K562 (cell line): ENCODE measurements at regions not wholly inside any gene's neighbourhood (a gene's known extent, or its start where the extent isn't known, plus 50 kb on each side); places are given as distances from the start of the nearest gene placed in this dataset.

ENCODE experiments used
- POLR2AphosphoS5 ChIP-seq: IDR thresholded peaks from 2 replicates; pipeline ENCODE4 v1.6.1; 2011; ENCODE audit warnings: mild to moderate bottlenecking, low read depth, low read length, moderate library complexity; ENCODE audit not compliant: control insufficient read depth, insufficient read depth
- RAD21 ChIP-seq, 2 experiments: fragments of 250-450 bp in 1 of 2; fragments of 450-650 bp in 1 of 2; sonication (Bioruptor Pico) in 1 of 2; formaldehyde crosslinking in 1 of 2; IDR thresholded peaks in 1 of 2; conservative IDR thresholded peaks in 1 of 2; 2 replicates each; pipeline versions ENCODE4 v1.4.0 to v1.8.0; 2020 to 2022; ENCODE audit warnings: mild to moderate bottlenecking in 2 of 2, moderate library complexity in 1 of 2
- ZC3H11A ChIP-seq: IDR thresholded peaks from 2 replicates; pipeline ENCODE4 v1.6.1; 2012; ENCODE audit warnings: low read depth, low read length, improper control_type of control experiment
- TF ChIP-seq, protein P1 (sequence below): fragments of 450-650 bp; formaldehyde crosslinking; IDR thresholded peaks from 2 replicates; pipeline ENCODE4 v1.4.0; 2020; ENCODE audit warnings: mild to moderate bottlenecking

DNA sequence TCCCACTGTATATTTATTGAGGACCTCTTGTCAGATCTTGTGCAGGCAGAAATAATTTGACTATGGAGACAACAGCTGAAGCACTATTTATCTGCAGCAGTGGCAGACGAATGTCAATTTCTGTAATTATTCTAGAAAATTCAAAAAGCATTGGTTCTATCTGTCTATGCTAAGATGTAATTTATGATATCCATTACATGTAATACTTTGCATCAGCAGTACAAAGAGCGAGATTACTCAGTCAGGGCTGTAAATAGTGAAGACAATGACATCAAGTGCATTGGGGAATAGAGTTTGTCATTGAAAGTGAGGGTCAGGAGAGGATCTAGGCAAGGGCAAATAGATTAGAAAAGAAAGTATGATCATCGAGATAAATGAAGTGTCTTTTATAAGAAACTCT, 508.2 kb downstream of the ZWINT start:
- TF ChIP-seq POLR2AphosphoS5 (no peak), ZC3H11A (no peak), RAD21 (CRISPR knock-in tag; conservative IDR thresholded peaks at IDR 0.05 in 1 of 2, IDR thresholded peaks at IDR 0.05 in 1 of 2) (no peak)
- TF ChIP-seq, protein P1, sequence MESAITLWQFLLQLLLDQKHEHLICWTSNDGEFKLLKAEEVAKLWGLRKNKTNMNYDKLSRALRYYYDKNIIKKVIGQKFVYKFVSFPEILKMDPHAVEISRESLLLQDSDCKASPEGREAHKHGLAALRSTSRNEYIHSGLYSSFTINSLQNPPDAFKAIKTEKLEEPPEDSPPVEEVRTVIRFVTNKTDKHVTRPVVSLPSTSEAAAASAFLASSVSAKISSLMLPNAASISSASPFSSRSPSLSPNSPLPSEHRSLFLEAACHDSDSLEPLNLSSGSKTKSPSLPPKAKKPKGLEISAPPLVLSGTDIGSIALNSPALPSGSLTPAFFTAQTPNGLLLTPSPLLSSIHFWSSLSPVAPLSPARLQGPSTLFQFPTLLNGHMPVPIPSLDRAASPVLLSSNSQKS (CRISPR knock-in tag) = no peak
